ENCODE measurements at regions not wholly inside any gene's neighbourhood (a gene's known extent, or its start where the extent isn't known, plus 50 kb on each side); places are given as distances from the start of the nearest gene placed in this dataset.

DNA sequence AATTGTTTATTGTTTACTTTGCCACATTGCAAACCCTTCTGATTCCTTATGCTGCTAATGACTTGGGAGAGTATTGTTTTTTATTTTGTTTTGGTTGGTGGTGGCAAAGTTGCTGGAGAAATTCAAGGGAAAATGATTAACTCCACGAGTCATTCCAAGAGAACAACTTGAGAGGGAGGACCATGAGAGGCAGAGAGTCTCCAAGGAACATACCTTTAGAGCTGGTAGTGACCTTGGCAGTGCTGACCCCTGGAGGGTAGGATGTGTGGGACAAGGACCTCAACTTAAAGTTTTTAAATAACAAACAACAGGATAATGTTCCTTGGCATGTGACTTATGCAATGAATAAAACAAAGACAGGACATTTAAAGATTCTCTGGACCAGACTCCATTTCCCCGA is 139.7 kb downstream of the LRRC70 start:
- TF ChIP-seq EZH2 (IDR thresholded peaks at IDR 0.05; ENCODE audit: borderline replicate concordance, insufficient read depth, low read length, poor library complexity, severe bottlenecking) (no peak), SMC3 (conservative IDR thresholded peaks at IDR 0.05; ENCODE audit: poor library complexity) (no peak), RAD21 (conservative IDR thresholded peaks at IDR 0.05) (no peak), MXI1 (conservative IDR thresholded peaks at IDR 0.05; ENCODE audit: poor library complexity, severe bottlenecking) (no peak), EP300 (conservative IDR thresholded peaks at IDR 0.05; ENCODE audit: poor library complexity, severe bottlenecking) (no peak), TAF1 (IDR thresholded peaks at IDR 0.05; ENCODE audit: low read depth) (no peak), POLR2AphosphoS5 (IDR thresholded peaks at IDR 0.05) (no peak)
- TF ChIP-seq, protein P1, sequence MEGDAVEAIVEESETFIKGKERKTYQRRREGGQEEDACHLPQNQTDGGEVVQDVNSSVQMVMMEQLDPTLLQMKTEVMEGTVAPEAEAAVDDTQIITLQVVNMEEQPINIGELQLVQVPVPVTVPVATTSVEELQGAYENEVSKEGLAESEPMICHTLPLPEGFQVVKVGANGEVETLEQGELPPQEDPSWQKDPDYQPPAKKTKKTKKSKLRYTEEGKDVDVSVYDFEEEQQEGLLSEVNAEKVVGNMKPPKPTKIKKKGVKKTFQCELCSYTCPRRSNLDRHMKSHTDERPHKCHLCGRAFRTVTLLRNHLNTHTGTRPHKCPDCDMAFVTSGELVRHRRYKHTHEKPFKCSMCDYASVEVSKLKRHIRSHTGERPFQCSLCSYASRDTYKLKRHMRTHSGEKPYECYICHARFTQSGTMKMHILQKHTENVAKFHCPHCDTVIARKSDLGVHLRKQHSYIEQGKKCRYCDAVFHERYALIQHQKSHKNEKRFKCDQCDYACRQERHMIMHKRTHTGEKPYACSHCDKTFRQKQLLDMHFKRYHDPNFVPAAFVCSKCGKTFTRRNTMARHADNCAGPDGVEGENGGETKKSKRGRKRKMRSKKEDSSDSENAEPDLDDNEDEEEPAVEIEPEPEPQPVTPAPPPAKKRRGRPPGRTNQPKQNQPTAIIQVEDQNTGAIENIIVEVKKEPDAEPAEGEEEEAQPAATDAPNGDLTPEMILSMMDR (IDR thresholded peaks at IDR 0.05; ENCODE audit: poor library complexity, severe bottlenecking): no peak
- TF ChIP-seq, protein P2, sequence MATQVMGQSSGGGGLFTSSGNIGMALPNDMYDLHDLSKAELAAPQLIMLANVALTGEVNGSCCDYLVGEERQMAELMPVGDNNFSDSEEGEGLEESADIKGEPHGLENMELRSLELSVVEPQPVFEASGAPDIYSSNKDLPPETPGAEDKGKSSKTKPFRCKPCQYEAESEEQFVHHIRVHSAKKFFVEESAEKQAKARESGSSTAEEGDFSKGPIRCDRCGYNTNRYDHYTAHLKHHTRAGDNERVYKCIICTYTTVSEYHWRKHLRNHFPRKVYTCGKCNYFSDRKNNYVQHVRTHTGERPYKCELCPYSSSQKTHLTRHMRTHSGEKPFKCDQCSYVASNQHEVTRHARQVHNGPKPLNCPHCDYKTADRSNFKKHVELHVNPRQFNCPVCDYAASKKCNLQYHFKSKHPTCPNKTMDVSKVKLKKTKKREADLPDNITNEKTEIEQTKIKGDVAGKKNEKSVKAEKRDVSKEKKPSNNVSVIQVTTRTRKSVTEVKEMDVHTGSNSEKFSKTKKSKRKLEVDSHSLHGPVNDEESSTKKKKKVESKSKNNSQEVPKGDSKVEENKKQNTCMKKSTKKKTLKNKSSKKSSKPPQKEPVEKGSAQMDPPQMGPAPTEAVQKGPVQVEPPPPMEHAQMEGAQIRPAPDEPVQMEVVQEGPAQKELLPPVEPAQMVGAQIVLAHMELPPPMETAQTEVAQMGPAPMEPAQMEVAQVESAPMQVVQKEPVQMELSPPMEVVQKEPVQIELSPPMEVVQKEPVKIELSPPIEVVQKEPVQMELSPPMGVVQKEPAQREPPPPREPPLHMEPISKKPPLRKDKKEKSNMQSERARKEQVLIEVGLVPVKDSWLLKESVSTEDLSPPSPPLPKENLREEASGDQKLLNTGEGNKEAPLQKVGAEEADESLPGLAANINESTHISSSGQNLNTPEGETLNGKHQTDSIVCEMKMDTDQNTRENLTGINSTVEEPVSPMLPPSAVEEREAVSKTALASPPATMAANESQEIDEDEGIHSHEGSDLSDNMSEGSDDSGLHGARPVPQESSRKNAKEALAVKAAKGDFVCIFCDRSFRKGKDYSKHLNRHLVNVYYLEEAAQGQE (IDR thresholded peaks at IDR 0.05; ENCODE audit: borderline replicate concordance): no peak
- H3K27me3 ChIP-seq (ENCODE audit: insufficient read depth, low read depth, low read length): no peaks in the 10 kb centered on the region
- H4K20me1 ChIP-seq (ENCODE audit: insufficient read depth): no peaks in the 10 kb centered on the region
- H3K9ac ChIP-seq (ENCODE audit: low read length): no peak overlapping the region
- no peaks in the 10 kb centered on the region for H3K9me3 ChIP-seq (ENCODE audit: low read length)
- no peaks in the 10 kb centered on the region for H3K36me3 ChIP-seq (ENCODE audit: insufficient read depth, low read length)
- H2AFZ ChIP-seq (ENCODE audit: low read depth, low read length): no peak overlapping the region
- H3K79me2 ChIP-seq (replicated peaks; ENCODE audit: insufficient read depth, low read length): no peaks in the 10 kb centered on the region
- H3K9me2 ChIP-seq (ENCODE audit: insufficient read depth, low read length): no peaks in the 10 kb centered on the region
- no peak overlapping the region for H3K4me3 ChIP-seq (ENCODE audit: low read length)
- no peaks in the 10 kb centered on the region for H3F3A ChIP-seq (ENCODE audit: insufficient read depth, low read length, poor library complexity, severe bottlenecking)
- H3K4me2 ChIP-seq (ENCODE audit: low read length): no peak overlapping the region
- no peak overlapping the region for H3K27ac ChIP-seq (ENCODE audit: low read length)

DNA sequence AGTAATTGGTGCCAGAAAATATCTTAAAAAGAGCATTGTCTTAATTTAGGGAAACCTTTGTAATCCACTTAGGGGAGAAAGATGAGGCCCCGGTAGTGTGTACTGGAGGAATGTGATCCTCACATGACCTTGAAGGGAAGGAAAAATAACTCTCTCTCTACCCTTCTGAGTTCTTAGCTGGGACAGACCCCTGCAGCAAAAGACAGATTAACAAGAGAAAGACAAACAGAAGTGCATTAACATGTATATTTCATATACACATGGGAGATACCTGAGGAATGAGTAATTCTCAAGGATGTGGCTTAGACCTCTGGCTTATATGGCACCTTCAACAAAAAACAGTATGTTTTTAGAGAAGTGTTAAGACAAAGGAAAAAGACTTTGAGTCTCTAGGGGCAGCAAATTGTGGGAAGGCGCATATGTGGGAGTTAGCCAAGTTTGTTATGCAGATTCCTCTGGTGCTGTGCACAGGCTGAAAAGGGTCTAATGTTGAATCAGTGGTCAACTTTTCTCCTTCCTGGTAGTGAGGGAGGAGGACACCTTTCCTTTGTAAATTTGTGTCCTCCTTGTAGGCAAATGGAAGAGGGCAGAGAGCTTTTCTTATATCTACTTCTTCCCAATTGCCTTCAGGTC is 138.8 kb downstream of the LRRC70 start:
- Histone ChIP-seq H3K27ac (ENCODE audit: low read length) (no peak overlapping the region), H3K9ac (ENCODE audit: low read length) (no peak overlapping the region), H3K4me3 (ENCODE audit: low read length) (no peak overlapping the region), H3K9me3 (ENCODE audit: low read length) (no peaks in the 10 kb centered on the region), H2AFZ (ENCODE audit: low read depth, low read length) (no peak overlapping the region), H3K36me3 (ENCODE audit: insufficient read depth, low read length) (no peaks in the 10 kb centered on the region), H3K27me3 (ENCODE audit: insufficient read depth, low read depth, low read length) (no peaks in the 10 kb centered on the region), H3F3A (ENCODE audit: insufficient read depth, low read length, poor library complexity, severe bottlenecking) (no peaks in the 10 kb centered on the region), H3K9me2 (ENCODE audit: insufficient read depth, low read length) (no peaks in the 10 kb centered on the region), H4K20me1 (ENCODE audit: insufficient read depth) (no peaks in the 10 kb centered on the region), H3K79me2 (replicated peaks; ENCODE audit: insufficient read depth, low read length) (no peaks in the 10 kb centered on the region), H3K4me2 (ENCODE audit: low read length) (no peak overlapping the region)
- TF ChIP-seq EZH2 (IDR thresholded peaks at IDR 0.05; ENCODE audit: borderline replicate concordance, insufficient read depth, low read length, poor library complexity, severe bottlenecking) (no peak), EP300 (conservative IDR thresholded peaks at IDR 0.05; ENCODE audit: poor library complexity, severe bottlenecking) (no peak), POLR2AphosphoS5 (IDR thresholded peaks at IDR 0.05) (no peak), RAD21 (conservative IDR thresholded peaks at IDR 0.05) (no peak), MXI1 (conservative IDR thresholded peaks at IDR 0.05; ENCODE audit: poor library complexity, severe bottlenecking) (no peak)
- TF ChIP-seq, protein P1 (IDR thresholded peaks at IDR 0.05; ENCODE audit: poor library complexity, severe bottlenecking): no peak
